ENCODE measurements at regions not wholly inside any gene's neighbourhood (a gene's known extent, or its start where the extent isn't known, plus 50 kb on each side); places are given as distances from the start of the nearest gene placed in this dataset.
A peak's percentile ranks its signal among the peaks of the same experiment; 100 is the strongest.

- Histone ChIP-seq H3K79me2 (ENCODE audit: control insufficient read depth, insufficient read depth, low read length) (no peaks in the 10 kb centered on the region), H2AFZ (ENCODE audit: low read depth, low read length) (no peak overlapping the region), H3K9ac (ENCODE audit: insufficient read depth in 1 of 2, low read depth in 2 of 2, low read length in 2 of 2) (no peak overlapping the region), H3K27ac (ENCODE audit: extremely low read depth, low read depth, low read length) (no peak overlapping the region), H4K20me1 (replicated peaks; ENCODE audit: control insufficient read depth, insufficient read depth, low read length) (no peaks in the 10 kb centered on the region), H3K36me3 (ENCODE audit: control insufficient read depth, insufficient read depth, low read length) (no peaks in the 10 kb centered on the region), H3K4me2 (ENCODE audit: insufficient read depth, low read length) (no peak overlapping the region), H3K4me3 (no peak overlapping the region), H3K9me3 (replicated peaks; ENCODE audit: control insufficient read depth, insufficient read depth, low read depth, low read length) (0 out of 2 replicates have a peak, but pooled peaks cover 1% of the 10 kb centered on the region), H3K4me1 (replicated peaks in 1 of 2; ENCODE audit: control insufficient read depth in 2 of 2, insufficient read depth in 2 of 2, low read length in 2 of 2) (no peaks in the 10 kb centered on the region), H3K9me1 (ENCODE audit: control insufficient read depth, insufficient read depth, low read length) (no peaks in the 10 kb centered on the region), H3K27me3 (ENCODE audit: control insufficient read depth in 2 of 2, insufficient read depth in 2 of 2, low read length in 2 of 2) (no peaks in the 10 kb centered on the region)
- no peak for DNase-seq (ENCODE audit: extremely low read depth in 1 of 4, low spot score in 3 of 4)
- ChIA-PET POLR2A (no interaction called here), CTCF (ENCODE audit: low intra/inter-chr PET ratio) (no interaction called here)
- intact Hi-C loops (cut with micrococcal nuclease) (no loop called here), in situ Hi-C loops (cut with MboI) (no loop called here)
- BruUV-seq (replicated peaks) = no TSS peak
- no peak for ATAC-seq
- FAIRE-seq = no peak
- TF ChIP-seq ARID4B (CRISPR knock-in tag; IDR thresholded peaks at IDR 0.05) (no peak), ZNF324 (CRISPR knock-in tag; IDR thresholded peaks at IDR 0.05) (0 out of 2 replicates have a peak, but pooled peaks have one; percentile 19), ZNF609 (CRISPR knock-in tag; IDR thresholded peaks at IDR 0.05; ENCODE audit: borderline replicate concordance) (no peak), ZKSCAN3 (CRISPR knock-in tag; IDR thresholded peaks at IDR 0.05) (no peak), RBBP5 (IDR thresholded peaks at IDR 0.05; ENCODE audit: borderline replicate concordance, insufficient read depth, low read length, poor library complexity, severe bottlenecking) (no peak), ZNF311 (CRISPR knock-in tag; IDR thresholded peaks at IDR 0.05) (peak; percentile 53; the same call in 1 of the 2 replicates), KLF1 (tag; IDR thresholded peaks at IDR 0.05) (no peak), NR2C2 (CRISPR knock-in tag; IDR thresholded peaks at IDR 0.05) (no peak), NR2C2 (tag; IDR thresholded peaks at IDR 0.05) (peak; percentile 80), MYNN (IDR thresholded peaks at IDR 0.05) (peak; percentile 92; the same call in 1 of the 2 replicates), MYNN (CRISPR knock-in tag; IDR thresholded peaks at IDR 0.05) (peak; percentile 72; the same call in 1 of the 2 replicates), BACH1 (tag; IDR thresholded peaks at IDR 0.05) (no peak), U2AF1 (optimal IDR thresholded peaks at IDR 0.05; ENCODE audit: low read depth, low read length) (no peak), SRF (CRISPR knock-in tag; IDR thresholded peaks at IDR 0.05) (no peak)
These were observed 236.9 kb upstream of the TMEM229A start for GRCh38 chr7:124269774-124270173.

Data from K562 (cell line).